ENCODE measurements at regions not wholly inside any gene's neighbourhood (a gene's known extent, or its start where the extent isn't known, plus 50 kb on each side); places are given as distances from the start of the nearest gene placed in this dataset.
"Not testable (repeated sequence)": the region's sequence is repeated elsewhere in the genome, so short reads cannot be mapped to it uniquely, and the experiment has no call there.

DNA sequence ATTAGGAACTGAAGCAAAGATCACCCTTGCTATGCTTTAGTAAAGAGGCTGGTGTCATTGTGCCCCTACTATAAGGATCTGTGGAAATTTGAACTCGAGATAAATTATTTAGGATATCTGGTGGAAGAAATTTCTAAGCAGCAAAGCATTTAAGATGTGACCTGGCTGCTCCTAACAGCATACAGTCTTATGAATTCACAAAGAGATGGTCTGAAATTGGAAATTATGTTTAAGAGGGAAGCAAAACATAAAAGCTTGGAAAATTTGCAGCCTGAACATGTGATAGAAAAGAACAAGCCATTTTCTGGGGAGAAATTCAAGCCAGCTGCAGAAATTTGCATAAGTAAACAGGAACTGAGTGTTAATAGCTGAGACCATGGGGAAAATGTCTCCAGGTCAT, 223.7 kb downstream of the FBXO4 start:
- no peaks in the 10 kb centered on the region for H3K4me1 ChIP-seq
- H3K4me3 ChIP-seq (ENCODE audit: low read depth, low read length) = no peak overlapping the region
- H3K36me3 ChIP-seq = no peaks in the 10 kb centered on the region
- H3K9me3 ChIP-seq = no peaks in the 10 kb centered on the region; the same call in 1 of the 2 replicates
- H3K27me3 ChIP-seq = no peaks in the 10 kb centered on the region
- TF ChIP-seq, protein P1, sequence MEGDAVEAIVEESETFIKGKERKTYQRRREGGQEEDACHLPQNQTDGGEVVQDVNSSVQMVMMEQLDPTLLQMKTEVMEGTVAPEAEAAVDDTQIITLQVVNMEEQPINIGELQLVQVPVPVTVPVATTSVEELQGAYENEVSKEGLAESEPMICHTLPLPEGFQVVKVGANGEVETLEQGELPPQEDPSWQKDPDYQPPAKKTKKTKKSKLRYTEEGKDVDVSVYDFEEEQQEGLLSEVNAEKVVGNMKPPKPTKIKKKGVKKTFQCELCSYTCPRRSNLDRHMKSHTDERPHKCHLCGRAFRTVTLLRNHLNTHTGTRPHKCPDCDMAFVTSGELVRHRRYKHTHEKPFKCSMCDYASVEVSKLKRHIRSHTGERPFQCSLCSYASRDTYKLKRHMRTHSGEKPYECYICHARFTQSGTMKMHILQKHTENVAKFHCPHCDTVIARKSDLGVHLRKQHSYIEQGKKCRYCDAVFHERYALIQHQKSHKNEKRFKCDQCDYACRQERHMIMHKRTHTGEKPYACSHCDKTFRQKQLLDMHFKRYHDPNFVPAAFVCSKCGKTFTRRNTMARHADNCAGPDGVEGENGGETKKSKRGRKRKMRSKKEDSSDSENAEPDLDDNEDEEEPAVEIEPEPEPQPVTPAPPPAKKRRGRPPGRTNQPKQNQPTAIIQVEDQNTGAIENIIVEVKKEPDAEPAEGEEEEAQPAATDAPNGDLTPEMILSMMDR (IDR thresholded peaks at IDR 0.05; ENCODE audit: low read depth, low read length) = no peak
- no peak for DNase-seq

- no peaks in the 10 kb centered on the region for H3K27me3 ChIP-seq
- no peaks in the 10 kb centered on the region for H3K4me1 ChIP-seq
- no peak overlapping the region for H3K4me3 ChIP-seq (ENCODE audit: low read depth, low read length)
- H3K36me3 ChIP-seq = no peaks in the 10 kb centered on the region
- TF ChIP-seq, protein P1 (IDR thresholded peaks at IDR 0.05; ENCODE audit: low read depth, low read length) = no peak
- no peaks in the 10 kb centered on the region for H3K9me3 ChIP-seq
- DNase-seq = no peak
Measured at GRCh38 chr5:42157215-42157614, 232.1 kb downstream of the FBXO4 start.

DNA sequence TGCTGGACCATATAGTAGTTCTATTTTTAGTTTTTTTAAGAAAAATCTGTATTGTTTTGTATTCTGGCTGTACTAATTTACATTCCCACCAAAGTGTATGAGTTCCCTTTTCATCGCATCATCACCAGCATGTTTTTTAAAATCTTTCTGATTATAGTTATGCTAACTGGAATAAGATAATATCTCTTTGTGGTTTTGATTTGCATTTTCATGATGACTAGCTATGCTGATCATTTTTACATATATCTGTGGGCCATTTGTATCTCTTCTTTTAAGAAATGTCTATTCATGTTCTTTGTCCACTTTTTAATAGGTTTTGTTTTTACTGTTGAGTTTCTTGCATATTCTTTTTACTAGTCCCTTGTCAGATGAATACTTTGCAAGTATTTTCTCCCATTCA, 238.0 kb downstream of the FBXO4 start:
- DNase-seq = no peak
- H3K4me1 ChIP-seq = no peaks in the 10 kb centered on the region
- TF ChIP-seq, protein P1 (IDR thresholded peaks at IDR 0.05; ENCODE audit: low read depth, low read length) = no peak
- no peak overlapping the region for H3K4me3 ChIP-seq (ENCODE audit: low read depth, low read length)
- H3K27me3 ChIP-seq = no peaks in the 10 kb centered on the region
- H3K9me3 ChIP-seq = no peaks in the 10 kb centered on the region
- no peaks in the 10 kb centered on the region for H3K36me3 ChIP-seq

- no peaks in the 10 kb centered on the region for H3K9me3 ChIP-seq
- no peaks in the 10 kb centered on the region for H3K36me3 ChIP-seq
- no peak for DNase-seq
- TF ChIP-seq, protein P1 (IDR thresholded peaks at IDR 0.05; ENCODE audit: low read depth, low read length) = no peak
- H3K27me3 ChIP-seq = no peaks in the 10 kb centered on the region
- no peak overlapping the region for H3K4me3 ChIP-seq (ENCODE audit: low read depth, low read length)
- H3K4me1 ChIP-seq = no peaks in the 10 kb centered on the region
Measured at GRCh38 chr5:42168091-42168670, 243.1 kb downstream of the FBXO4 start.

GRCh38 chr5:42176118-42176517, 247.1 kb upstream of the GHR start:
- not testable (repeated sequence) for DNase-seq, H3K9me3 ChIP-seq, H3K4me1 ChIP-seq

GRCh38 chr5:42179843-42180242, 243.4 kb upstream of the GHR start:
- DNase-seq; H3K4me1 ChIP-seq; H3K4me3 ChIP-seq (ENCODE audit: low read depth, low read length); H3K9me3 ChIP-seq; H3K27me3 ChIP-seq; H3K36me3 ChIP-seq: not testable (repeated sequence)

More at GRCh38 chr5:42176118-42176517, 247.1 kb upstream of the GHR start:
- not testable (repeated sequence) for H3K36me3 ChIP-seq; H3K4me3 ChIP-seq (ENCODE audit: low read depth, low read length); H3K27me3 ChIP-seq

DNA sequence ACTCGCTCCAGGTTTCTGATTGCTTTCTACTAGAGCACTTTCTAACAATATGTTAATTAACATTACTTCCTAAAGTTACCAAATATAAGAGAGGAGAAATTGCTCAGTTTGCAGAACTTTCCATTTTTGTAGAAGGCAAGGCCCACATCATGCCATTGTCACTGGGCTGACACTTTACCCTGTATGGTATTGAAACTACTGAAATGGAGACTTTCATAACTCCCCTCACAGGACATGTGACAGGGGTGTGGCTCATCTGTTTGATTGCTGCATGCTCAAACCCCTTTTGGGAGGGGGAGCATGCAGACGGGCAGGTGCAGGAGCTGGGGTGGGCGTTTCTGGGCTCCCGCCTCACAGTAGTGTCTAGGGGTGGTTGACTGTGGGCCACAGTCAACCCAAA, 206.3 kb upstream of the GHR start:
- Histone ChIP-seq H3K4me1 (no peaks in the 10 kb centered on the region), H3K4me3 (ENCODE audit: low read depth, low read length) (no peak overlapping the region), H3K9me3 (no peaks in the 10 kb centered on the region), H3K36me3 (no peaks in the 10 kb centered on the region), H3K27me3 (no peaks in the 10 kb centered on the region)
- no peak for DNase-seq
- TF ChIP-seq, protein P1 (IDR thresholded peaks at IDR 0.05; ENCODE audit: low read depth, low read length) = no peak
